Activated CD8-positive, alpha-beta memory T cell treated with anti-CD3 and anti-CD28 coated beads for 1 hour (primary cell): ENCODE measurements at regions not wholly inside any gene's neighbourhood (a gene's known extent, or its start where the extent isn't known, plus 50 kb on each side); places are given as distances from the start of the nearest gene placed in this dataset.
A peak's percentile ranks its signal among the peaks of the same experiment; 100 is the strongest.

ENCODE experiments used
- DNase-seq, 2 donors: peaks; one replicate each; pipeline ENCODE4 v3.0.0-alpha.2; 2020; ENCODE audit warnings: low read depth in 1 of 2; ENCODE audit errors: extremely low read depth in 1 of 2

- DNase-seq: peak in 1 of 2 donors; percentile 2
Observed at GRCh38 chr12:48409938-48410337, 59.2 kb upstream of the ZNF641 start.

- no peak for DNase-seq
Observed at GRCh38 chr12:48413388-48413787, 59.0 kb upstream of the ANP32D start.

DNA sequence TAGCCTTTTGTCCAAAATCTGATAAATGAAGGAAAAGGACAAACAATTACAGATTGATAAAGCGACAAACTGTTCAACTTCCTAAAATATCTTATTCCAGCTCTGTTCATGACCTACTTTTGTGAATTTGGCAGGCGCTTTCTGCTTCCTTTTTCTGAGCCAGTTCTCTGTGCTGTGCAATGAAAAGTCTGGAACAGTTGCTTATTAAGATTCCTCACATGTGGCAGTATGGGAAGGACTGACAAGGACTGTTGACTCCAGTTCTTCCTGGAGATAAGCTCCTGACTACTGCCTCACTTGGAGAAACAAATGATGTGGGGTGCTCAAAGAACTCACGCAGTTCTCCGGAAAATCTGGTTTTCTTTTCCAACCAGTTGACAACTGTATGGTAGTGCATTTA is 58.3 kb upstream of the ANP32D start:
- DNase-seq: no peak

- DNase-seq: no peak
Observed at GRCh38 chr12:48419116-48419935, 53.0 kb upstream of the ANP32D start.

- no peak for DNase-seq
Observed at GRCh38 chr12:48420039-48420775, 52.2 kb upstream of the ANP32D start.

DNA sequence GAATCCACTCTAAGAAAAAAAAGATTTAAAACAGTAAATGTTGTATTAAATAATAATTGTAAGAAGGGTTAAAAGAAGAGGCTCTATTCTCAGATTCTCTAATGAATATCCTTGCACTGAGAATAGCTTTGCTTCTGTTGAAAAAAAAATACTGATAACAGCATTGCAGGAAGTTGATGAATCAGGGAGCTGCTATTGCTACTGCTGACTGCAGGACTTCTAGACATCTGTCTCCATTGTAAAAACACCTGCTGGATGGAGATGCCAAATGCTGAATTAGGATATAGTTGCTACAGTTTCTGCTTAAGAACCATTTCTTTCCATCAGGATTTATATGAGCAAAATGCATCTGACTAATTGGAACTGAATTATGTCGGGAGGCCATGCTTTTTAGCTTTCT is 50.3 kb upstream of the ANP32D start:
- no peak for DNase-seq
